ENCODE measurements at regions not wholly inside any gene's neighbourhood (a gene's known extent, or its start where the extent isn't known, plus 50 kb on each side); places are given as distances from the start of the nearest gene placed in this dataset.
A peak's percentile ranks its signal among the peaks of the same experiment; 100 is the strongest.

- DNase-seq (ENCODE audit: low read depth) = peak; percentile 14
- TF ChIP-seq CTCF (IDR thresholded peaks at IDR 0.05; ENCODE audit: insufficient read depth, low read depth, low read length, missing control alignments) = no peak
- no peak overlapping the region for H3K4me3 ChIP-seq (ENCODE audit: low read depth, low read length)
Observed at GRCh38 chr2:188068093-188068492, 223.6 kb upstream of the GULP1 start.

- no peak for TF ChIP-seq CTCF (IDR thresholded peaks at IDR 0.05; ENCODE audit: insufficient read depth, low read depth, low read length, missing control alignments)
- H3K4me3 ChIP-seq (ENCODE audit: low read depth, low read length) = no peak overlapping the region
- DNase-seq (ENCODE audit: low read depth) = peak; percentile 47
Observed at GRCh38 chr2:188076149-188077056, 215.3 kb upstream of the GULP1 start.

- no peak for TF ChIP-seq CTCF (IDR thresholded peaks at IDR 0.05; ENCODE audit: insufficient read depth, low read depth, low read length, missing control alignments)
- H3K4me3 ChIP-seq (ENCODE audit: low read depth, low read length) = no peak overlapping the region
- no peak for DNase-seq (ENCODE audit: low read depth)
Observed at GRCh38 chr2:188077757-188078156, 213.9 kb upstream of the GULP1 start.

- peak; percentile 61 for DNase-seq (ENCODE audit: low read depth)
Observed at GRCh38 chr2:188078534-188078933, 213.1 kb upstream of the GULP1 start.

GRCh38 chr2:188079196-188079595, 212.5 kb upstream of the GULP1 start:
- no peak for DNase-seq (ENCODE audit: low read depth)
- no peak for TF ChIP-seq CTCF (IDR thresholded peaks at IDR 0.05; ENCODE audit: insufficient read depth, low read depth, low read length, missing control alignments)
- H3K4me3 ChIP-seq (ENCODE audit: low read depth, low read length) = no peak overlapping the region

More at GRCh38 chr2:188078534-188078933, 213.1 kb upstream of the GULP1 start:
- no peak for TF ChIP-seq CTCF (IDR thresholded peaks at IDR 0.05; ENCODE audit: insufficient read depth, low read depth, low read length, missing control alignments)
- no peak overlapping the region for H3K4me3 ChIP-seq (ENCODE audit: low read depth, low read length)

- TF ChIP-seq CTCF (IDR thresholded peaks at IDR 0.05; ENCODE audit: insufficient read depth, low read depth, low read length, missing control alignments) = no peak
- H3K4me3 ChIP-seq (ENCODE audit: low read depth, low read length) = no peak overlapping the region
- no peak for DNase-seq (ENCODE audit: low read depth)
Observed at GRCh38 chr2:188085421-188085820, 206.3 kb upstream of the GULP1 start.

All from GM12865 (cell line).